Endothelial cell of umbilical vein (primary cell): ENCODE measurements at regions not wholly inside any gene's neighbourhood (a gene's known extent, or its start where the extent isn't known, plus 50 kb on each side); places are given as distances from the start of the nearest gene placed in this dataset.

Source experiments
- BruUV-seq: library from RNA; stranded (reverse); fragments of 400-500 nt; replicated peaks from 2 replicates; lab custom pipeline; 2021; lab: Mats Ljungman, UMichigan
- CTCF ChIA-PET: fragments of 300-600, 350-600 bp; sonication (Branson Sonifier 250); formaldehyde crosslinking; loops from one replicate; lab custom pipeline; 2021; ENCODE audit warnings: antibody characterized with exemption, inconsistent platforms; lab: Charles Lee
- POLR2A ChIA-PET: fragments of 300-600, 350-600 bp; sonication (Branson Sonifier 250); formaldehyde crosslinking; loops from one replicate; lab custom pipeline; 2021; ENCODE audit warnings: antibody characterized with exemption, inconsistent platforms; lab: Charles Lee
- DNase-seq: peaks from one replicate; pipeline ENCODE4 v3.0.0-alpha.2; 2011; ENCODE audit warnings: low read depth, low spot score
- FAIRE-seq: peaks from 2 replicates; lab custom pipeline; 2011; peaks lifted over from hg19 to GRCh38; lab: Jason Lieb, UNC
- H2AFZ ChIP-seq: 2 replicates; pipeline ENCODE4 v1.6.0; 2012; ENCODE audit warnings: low read depth, low read length, control low read depth, inconsistent platforms
- H3K27ac ChIP-seq: 2 replicates; pipeline ENCODE4 v1.5.1; 2011; ENCODE audit warnings: low read depth, mild to moderate bottlenecking, control low read depth, low read length, moderate library complexity; ENCODE audit not compliant: insufficient read depth
- H3K27me3 ChIP-seq, 2 experiments: 2 replicates each; pipeline versions ENCODE4 v1.6.0 to v1.6.1; 2011; ENCODE audit warnings: low read length in 2 of 2, mixed read lengths in 1 of 2; ENCODE audit not compliant: control insufficient read depth in 2 of 2, insufficient read depth in 2 of 2
- H3K36me3 ChIP-seq, 2 experiments: 2 replicates in 1 of 2; 3 replicates in 1 of 2; pipeline ENCODE4 v1.5.1; 2011; ENCODE audit warnings: low read length in 2 of 2, mild to moderate bottlenecking in 1 of 2, moderate library complexity in 1 of 2; ENCODE audit not compliant: control insufficient read depth in 2 of 2, insufficient read depth in 2 of 2; ENCODE audit errors: extremely low read depth in 1 of 2
- H3K4me1 ChIP-seq: 3 replicates; pipeline ENCODE4 v1.5.1; 2011; ENCODE audit warnings: mild to moderate bottlenecking, low read length; ENCODE audit not compliant: control insufficient read depth, insufficient read depth; ENCODE audit errors: extremely low read depth
- H3K4me2 ChIP-seq: 2 replicates; pipeline ENCODE4 v1.6.1; 2011; ENCODE audit warnings: low read length, control low read depth, mixed read lengths; ENCODE audit not compliant: insufficient read depth
- H3K4me3 ChIP-seq, 3 experiments: fragments of 200-600 bp in 1 of 3; sonication (generic), shearing (Covaris generic) in 1 of 3; replicated peaks in 1 of 3; 2 replicates each; pipeline ENCODE4 v1.5.1; 2011 to 2016; ENCODE audit warnings: control low read depth in 3 of 3, low read length in 3 of 3, mild to moderate bottlenecking in 2 of 3, inconsistent platforms in 1 of 3, low read depth in 1 of 3, moderate library complexity in 1 of 3; ENCODE audit not compliant: insufficient read depth in 1 of 3
- H3K79me2 ChIP-seq: 2 replicates; pipeline ENCODE4 v1.6.0; 2012; ENCODE audit warnings: low read length, inconsistent platforms; ENCODE audit not compliant: control insufficient read depth, insufficient read depth
- H3K9ac ChIP-seq: replicated peaks from 2 replicates; pipeline ENCODE3; 2011; ENCODE audit warnings: low read length, control low read depth; ENCODE audit not compliant: insufficient read depth; ENCODE audit errors: extremely low read depth
- H3K9me1 ChIP-seq: replicated peaks from 3 replicates; pipeline ENCODE4 v1.6.0; 2011; ENCODE audit warnings: mild to moderate bottlenecking, low read length; ENCODE audit not compliant: control insufficient read depth, insufficient read depth; ENCODE audit errors: extremely low read depth
- H3K9me3 ChIP-seq: replicated peaks from 2 replicates; pipeline ENCODE4 v1.5.1; 2012; ENCODE audit warnings: low read length, inconsistent platforms; ENCODE audit not compliant: control insufficient read depth, insufficient read depth
- H4K20me1 ChIP-seq: replicated peaks from 2 replicates; pipeline ENCODE3; 2011; ENCODE audit warnings: mild to moderate bottlenecking, low read length; ENCODE audit not compliant: control insufficient read depth, insufficient read depth; ENCODE audit errors: extremely low read depth
- EZH2 ChIP-seq: IDR thresholded peaks from 2 replicates; pipeline ENCODE4 v1.6.1; 2012; ENCODE audit warnings: borderline replicate concordance, low read depth, mild to moderate bottlenecking, moderate library complexity, low read length, inconsistent platforms; ENCODE audit not compliant: severe bottlenecking
- FOS ChIP-seq: IDR thresholded peaks from 2 replicates; pipeline ENCODE4 v1.6.1; 2011; ENCODE audit warnings: mild to moderate bottlenecking, low read length, moderate library complexity, borderline replicate concordance; ENCODE audit not compliant: insufficient read depth
- GATA2 ChIP-seq: IDR thresholded peaks from 2 replicates; pipeline ENCODE4 v1.7.0; 2011; ENCODE audit warnings: low read depth, mild to moderate bottlenecking, moderate library complexity, mixed read lengths, low read length; ENCODE audit not compliant: insufficient read length, insufficient read depth
- JUN ChIP-seq: IDR thresholded peaks from 2 replicates; pipeline ENCODE4 v1.6.1; 2011; ENCODE audit warnings: borderline replicate concordance, low read depth; ENCODE audit not compliant: insufficient read length, insufficient read depth
- MYC ChIP-seq: IDR thresholded peaks from one replicate; pipeline ENCODE4 v1.6.1; 2011; ENCODE audit warnings: mild to moderate bottlenecking, low read depth, low read length
- POLR2A ChIP-seq: IDR thresholded peaks from 2 replicates; pipeline ENCODE4 v1.6.1; 2012; ENCODE audit warnings: low read depth, mild to moderate bottlenecking, control low read depth, low read length
- POLR2AphosphoS5 ChIP-seq: IDR thresholded peaks from 2 replicates; pipeline ENCODE4 v1.6.1; 2012; ENCODE audit warnings: low read depth, mild to moderate bottlenecking, control low read depth, low read length, moderate library complexity; ENCODE audit not compliant: insufficient read depth
- dilution Hi-C: fragments of 300-500 bp; cut with MboI; formaldehyde crosslinking; loops from one replicate; pipeline ENCODE4 v1.15.0; 2019; ENCODE audit warnings: low sequenced_read_pairs; ENCODE audit not compliant: extremely low pct_ligation_motif_present
- intact Hi-C: fragments of 100-400 bp; cut with micrococcal nuclease; formaldehyde crosslinking; loops from one replicate; pipeline ENCODE4 v1.10.0; 2022
- TF ChIP-seq, protein P1 (sequence below): IDR thresholded peaks from 2 replicates; pipeline ENCODE4 v1.6.1; 2011; ENCODE audit not compliant: insufficient read depth, insufficient read length
- TF ChIP-seq, protein P2 (sequence below), 2 donors: IDR thresholded peaks; 1 replicate in 1 of 2; 2 replicates in 1 of 2; pipeline ENCODE4 v1.5.1; 2011; ENCODE audit warnings: low read length in 2 of 2, mild to moderate bottlenecking in 2 of 2, moderate library complexity in 2 of 2, control low read depth in 1 of 2, inconsistent platforms in 1 of 2, low read depth in 1 of 2; ENCODE audit not compliant: insufficient read depth in 1 of 2; ENCODE audit errors: extremely low read depth in 1 of 2

DNA sequence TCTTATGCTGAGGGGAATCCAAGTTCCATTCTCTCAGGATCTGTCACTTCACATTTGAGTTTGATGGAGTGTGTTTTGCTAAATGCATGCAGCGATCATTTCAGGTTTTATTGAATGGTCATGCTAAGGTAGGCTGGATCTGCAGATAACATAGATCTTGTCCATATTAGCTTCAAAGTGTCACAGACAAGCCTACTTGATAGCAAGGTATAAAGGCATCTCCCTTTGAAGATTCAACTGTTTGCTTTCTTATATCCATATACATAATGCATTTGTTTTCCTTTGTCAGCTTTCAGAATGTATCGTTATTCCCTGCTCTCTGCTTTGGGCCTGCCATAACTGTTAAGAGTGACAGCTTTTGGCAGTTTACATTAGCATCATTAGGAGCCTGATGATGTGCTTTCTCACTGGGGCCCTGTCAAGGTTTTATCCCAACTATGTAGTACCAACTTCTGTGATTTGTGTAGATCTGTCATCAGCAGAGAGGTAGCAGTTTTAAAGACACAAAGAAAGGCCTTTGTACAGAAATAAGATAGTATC lies 604.3 kb upstream of the CDH7 start:
- Histone ChIP-seq H3K79me2 (no peaks in the 10 kb centered on the region), H3K9me1 (no peaks in the 10 kb centered on the region), H4K20me1 (no peaks in the 10 kb centered on the region), H3K9ac (no peak overlapping the region), H3K9me3 (peaks cover 6% of the 10 kb centered on the region), H3K4me3 (no peak overlapping the region), H3K36me3 (no peaks in the 10 kb centered on the region), H3K4me2 (no peak overlapping the region), H3K27me3 (no peaks in the 10 kb centered on the region), H3K4me1 (no peaks in the 10 kb centered on the region), H3K27ac (no peak overlapping the region), H2AFZ (no peak overlapping the region)
- DNase-seq, result no peak
- ChIA-PET POLR2A (no interaction called here), CTCF (no interaction called here)
- dilution Hi-C loops, result no loop called here
- TF ChIP-seq MYC (no peak), EZH2 (no peak), POLR2A (no peak), FOS (no peak), JUN (no peak), GATA2 (no peak), POLR2AphosphoS5 (no peak)
- TF ChIP-seq, protein P1, sequence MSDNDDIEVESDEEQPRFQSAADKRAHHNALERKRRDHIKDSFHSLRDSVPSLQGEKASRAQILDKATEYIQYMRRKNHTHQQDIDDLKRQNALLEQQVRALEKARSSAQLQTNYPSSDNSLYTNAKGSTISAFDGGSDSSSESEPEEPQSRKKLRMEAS, result no peak
- TF ChIP-seq, protein P2, sequence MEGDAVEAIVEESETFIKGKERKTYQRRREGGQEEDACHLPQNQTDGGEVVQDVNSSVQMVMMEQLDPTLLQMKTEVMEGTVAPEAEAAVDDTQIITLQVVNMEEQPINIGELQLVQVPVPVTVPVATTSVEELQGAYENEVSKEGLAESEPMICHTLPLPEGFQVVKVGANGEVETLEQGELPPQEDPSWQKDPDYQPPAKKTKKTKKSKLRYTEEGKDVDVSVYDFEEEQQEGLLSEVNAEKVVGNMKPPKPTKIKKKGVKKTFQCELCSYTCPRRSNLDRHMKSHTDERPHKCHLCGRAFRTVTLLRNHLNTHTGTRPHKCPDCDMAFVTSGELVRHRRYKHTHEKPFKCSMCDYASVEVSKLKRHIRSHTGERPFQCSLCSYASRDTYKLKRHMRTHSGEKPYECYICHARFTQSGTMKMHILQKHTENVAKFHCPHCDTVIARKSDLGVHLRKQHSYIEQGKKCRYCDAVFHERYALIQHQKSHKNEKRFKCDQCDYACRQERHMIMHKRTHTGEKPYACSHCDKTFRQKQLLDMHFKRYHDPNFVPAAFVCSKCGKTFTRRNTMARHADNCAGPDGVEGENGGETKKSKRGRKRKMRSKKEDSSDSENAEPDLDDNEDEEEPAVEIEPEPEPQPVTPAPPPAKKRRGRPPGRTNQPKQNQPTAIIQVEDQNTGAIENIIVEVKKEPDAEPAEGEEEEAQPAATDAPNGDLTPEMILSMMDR (IDR thresholded peaks at IDR 0.05; ENCODE audit: extremely low read depth in 1 of 2, insufficient read depth in 1 of 2, low read depth in 1 of 2, low read length in 2 of 2), result no peak
- intact Hi-C loops, result no loop called here
- BruUV-seq, result no TSS peak
- no peak for FAIRE-seq
